22Rv1 (cell line): ENCODE measurements at regions not wholly inside any gene's neighbourhood (a gene's known extent, or its start where the extent isn't known, plus 50 kb on each side); places are given as distances from the start of the nearest gene placed in this dataset.

Source experiments
- ZFX ChIP-seq: fragments of 450-650 bp; IDR thresholded peaks from 2 replicates; pipeline ENCODE4 v1.6.1; 2017; ENCODE audit warnings: antibody characterized with exemption, borderline replicate concordance
- TF ChIP-seq, protein P1 (sequence below): fragments of 450-650 bp; IDR thresholded peaks from 2 replicates; pipeline ENCODE4 v1.5.1; 2017; ENCODE audit warnings: mild to moderate bottlenecking

DNA sequence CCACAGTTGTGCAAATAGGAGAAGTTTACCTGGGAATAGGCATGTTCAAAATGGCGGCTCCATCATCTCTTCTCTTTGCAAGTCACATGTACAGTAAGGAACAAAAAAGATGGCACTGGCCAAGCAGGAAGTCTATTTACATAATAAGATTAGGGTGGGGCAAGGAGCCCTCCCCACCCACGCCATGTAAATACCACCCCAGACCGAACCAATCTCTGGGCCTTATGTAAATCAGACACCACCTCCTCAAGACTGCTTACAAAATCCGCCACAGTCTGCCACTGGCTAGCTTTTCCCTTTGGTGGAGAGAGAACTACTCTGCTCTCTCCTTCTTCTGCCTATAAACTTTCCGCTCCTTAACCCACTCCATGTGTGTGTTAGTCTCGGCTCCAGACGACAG, 1496.3 kb downstream of the REEP3 start:
- TF ChIP-seq, protein P1, sequence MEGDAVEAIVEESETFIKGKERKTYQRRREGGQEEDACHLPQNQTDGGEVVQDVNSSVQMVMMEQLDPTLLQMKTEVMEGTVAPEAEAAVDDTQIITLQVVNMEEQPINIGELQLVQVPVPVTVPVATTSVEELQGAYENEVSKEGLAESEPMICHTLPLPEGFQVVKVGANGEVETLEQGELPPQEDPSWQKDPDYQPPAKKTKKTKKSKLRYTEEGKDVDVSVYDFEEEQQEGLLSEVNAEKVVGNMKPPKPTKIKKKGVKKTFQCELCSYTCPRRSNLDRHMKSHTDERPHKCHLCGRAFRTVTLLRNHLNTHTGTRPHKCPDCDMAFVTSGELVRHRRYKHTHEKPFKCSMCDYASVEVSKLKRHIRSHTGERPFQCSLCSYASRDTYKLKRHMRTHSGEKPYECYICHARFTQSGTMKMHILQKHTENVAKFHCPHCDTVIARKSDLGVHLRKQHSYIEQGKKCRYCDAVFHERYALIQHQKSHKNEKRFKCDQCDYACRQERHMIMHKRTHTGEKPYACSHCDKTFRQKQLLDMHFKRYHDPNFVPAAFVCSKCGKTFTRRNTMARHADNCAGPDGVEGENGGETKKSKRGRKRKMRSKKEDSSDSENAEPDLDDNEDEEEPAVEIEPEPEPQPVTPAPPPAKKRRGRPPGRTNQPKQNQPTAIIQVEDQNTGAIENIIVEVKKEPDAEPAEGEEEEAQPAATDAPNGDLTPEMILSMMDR = no peak
- TF ChIP-seq ZFX = no peak
